A172 (cell line): ENCODE measurements at regions not wholly inside any gene's neighbourhood (a gene's known extent, or its start where the extent isn't known, plus 50 kb on each side); places are given as distances from the start of the nearest gene placed in this dataset.
"Not testable (repeated sequence)": the region's sequence is repeated elsewhere in the genome, so short reads cannot be mapped to it uniquely, and the experiment has no call there.

Source experiments
- DNase-seq: peaks from one replicate; pipeline ENCODE4 v3.0.0-alpha.2; 2015; ENCODE audit warnings: low spot score

DNA sequence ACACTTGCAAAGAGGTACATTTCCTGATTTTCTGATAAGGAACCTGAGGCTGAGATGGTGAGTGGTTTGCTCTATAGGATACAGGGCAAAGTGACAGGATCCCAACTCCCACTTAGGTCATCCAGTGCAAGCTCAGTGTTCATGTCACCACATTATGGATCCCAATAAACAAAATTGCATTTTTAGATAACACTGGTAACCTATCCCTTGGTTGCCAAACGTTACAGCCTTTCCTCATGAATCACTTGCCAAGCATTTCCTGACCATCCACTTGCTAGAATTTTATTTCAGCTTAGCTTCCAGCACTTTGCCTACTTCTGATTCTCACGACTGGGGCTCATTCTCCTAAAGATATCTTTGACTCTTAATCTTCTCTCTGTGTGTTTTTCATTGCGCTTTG lies 131.4 kb upstream of the ODAD2 start:
- DNase-seq, result peak; percentile 94

DNA sequence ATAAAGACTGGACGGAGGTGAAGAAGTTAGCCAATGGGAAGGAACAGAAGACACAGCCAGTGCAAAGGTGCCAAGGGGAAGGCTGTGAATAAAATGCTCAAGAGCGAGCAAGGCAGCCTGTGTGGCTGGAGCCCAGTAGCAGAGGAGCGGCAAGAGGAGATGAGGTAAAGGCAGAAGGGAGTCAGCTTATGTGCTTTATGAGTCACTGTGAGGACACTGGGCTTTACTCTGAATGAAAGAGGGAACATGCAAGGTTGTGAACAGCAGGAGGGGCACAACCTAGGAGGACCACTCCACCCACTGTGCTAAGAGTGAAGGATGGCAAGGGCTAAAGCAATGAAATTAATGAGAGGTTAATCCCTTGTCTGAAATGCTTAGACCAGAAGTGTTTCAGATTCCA lies 129.0 kb upstream of the ODAD2 start:
- no peak for DNase-seq

DNA sequence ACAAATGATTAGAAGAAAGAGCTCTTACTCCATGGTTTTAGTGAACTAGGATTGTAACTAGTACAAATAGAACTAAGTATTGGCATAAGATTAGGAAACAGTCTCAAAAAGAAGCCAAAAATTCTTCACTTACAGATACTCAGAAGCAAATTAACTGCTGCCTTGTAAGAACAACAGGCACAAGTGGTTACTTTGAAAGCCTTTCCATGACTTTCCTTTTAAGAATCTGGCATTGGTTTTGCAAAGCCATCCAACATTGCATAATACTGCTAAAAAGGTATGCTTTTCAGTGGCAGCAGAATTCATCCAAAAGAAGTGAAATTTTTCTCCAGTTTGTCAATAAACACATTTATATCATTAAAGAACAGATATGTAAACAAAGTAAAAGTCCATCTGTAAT lies 126.8 kb upstream of the ODAD2 start:
- DNase-seq, result peak; percentile 64

DNA sequence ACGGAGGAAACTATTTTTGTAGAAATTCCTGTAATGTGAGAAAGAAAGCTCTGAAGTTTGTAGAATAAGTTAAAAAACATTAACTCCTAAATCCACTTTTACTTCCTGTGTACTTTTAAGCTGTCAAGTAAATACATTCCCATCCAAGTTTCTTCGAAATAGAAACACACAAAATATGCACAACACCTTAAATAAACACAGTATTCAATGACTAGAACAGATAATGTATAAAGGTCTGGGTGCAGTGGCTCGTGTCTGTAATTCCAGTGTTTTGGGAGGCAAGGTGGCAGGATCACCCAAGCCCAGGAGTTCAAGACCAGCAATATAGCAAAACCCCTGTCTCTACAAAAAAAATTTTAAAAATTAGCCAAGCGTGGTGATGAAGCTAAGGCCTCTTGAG lies 121.9 kb upstream of the ODAD2 start:
- DNase-seq, result no peak

DNA sequence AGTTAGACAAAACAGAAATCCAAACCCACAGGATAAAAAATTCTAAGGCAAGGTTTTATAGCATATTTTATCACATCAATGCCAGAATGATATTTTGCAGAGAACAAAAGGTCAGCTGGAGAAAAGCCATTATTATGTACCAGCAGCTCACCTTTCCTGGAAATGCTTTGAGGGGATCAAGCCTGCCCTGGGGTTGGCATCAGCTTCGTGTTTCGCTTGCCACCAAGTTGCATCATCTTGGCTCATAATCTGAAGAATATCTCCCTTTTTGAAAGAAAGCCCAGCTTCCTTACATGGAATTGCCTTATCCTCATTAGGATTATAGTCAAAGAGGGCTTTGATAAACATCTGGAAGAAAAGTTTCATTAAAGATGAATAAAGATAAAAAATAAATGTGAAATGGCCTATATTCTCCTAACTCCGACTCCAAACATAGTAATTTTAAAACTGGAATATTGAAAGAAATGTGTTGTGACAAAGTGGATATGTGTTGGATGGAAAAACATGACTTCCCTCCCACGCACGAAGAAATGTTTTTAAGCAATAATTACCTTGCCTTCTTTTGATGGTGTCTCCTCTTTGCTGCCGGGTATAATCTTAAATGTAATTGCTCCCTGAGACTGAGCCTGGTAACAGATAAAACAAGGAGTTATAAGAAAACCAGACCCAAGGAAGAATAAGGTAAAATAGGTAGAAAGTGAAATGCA lies 121.3 kb upstream of the ODAD2 start:
- DNase-seq, result peak; percentile 59

DNA sequence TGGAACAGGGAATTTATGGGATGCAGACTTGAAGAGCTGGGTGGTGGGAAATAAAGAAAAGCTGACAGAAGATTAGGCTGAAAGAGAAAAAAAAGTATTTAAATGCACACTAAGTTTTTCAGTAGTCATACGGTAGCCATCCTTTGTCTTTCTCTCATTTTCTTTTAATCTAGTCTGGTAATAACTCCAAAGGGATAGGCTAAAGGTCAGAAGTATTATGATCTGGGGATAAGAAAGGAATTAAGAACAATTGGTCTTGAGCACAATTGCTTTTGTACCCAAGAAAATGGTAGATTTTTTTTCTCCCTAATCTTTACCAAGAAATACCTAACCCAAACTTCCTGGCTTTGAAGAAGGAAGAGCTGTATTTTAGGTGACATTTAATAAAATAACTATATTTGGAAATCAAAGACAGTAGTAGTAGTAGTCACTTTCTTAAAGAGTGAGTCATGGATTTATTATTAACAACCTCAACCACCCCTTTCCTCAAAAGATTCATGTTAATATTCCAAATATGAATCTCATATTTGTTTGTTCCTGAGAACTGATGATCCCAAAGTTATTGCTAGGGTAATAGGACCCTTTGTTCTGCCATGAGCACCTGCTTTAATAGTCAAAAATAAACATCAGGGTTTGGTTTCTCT lies 120.2 kb upstream of the ODAD2 start:
- DNase-seq, result no peak

DNA sequence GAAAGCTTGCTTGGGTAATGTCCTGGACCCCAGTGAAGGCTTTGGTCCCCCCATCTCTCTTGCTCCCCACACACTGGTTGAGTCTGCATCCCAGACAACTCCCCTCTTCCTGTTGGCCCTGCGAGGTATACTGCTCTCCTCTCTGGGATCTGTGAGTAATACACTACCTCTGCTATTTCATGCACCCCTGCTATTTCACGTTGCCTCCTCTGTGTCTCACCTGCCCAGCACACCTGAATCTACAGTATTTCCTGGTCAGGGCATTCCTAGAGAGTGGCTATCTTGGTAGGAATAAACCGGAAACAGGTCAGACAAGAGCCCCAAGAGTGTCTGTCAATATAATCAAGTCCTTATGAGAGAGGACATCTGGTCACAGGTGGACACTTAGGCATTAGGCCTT lies 114.3 kb upstream of the ODAD2 start:
- no peak for DNase-seq

DNA sequence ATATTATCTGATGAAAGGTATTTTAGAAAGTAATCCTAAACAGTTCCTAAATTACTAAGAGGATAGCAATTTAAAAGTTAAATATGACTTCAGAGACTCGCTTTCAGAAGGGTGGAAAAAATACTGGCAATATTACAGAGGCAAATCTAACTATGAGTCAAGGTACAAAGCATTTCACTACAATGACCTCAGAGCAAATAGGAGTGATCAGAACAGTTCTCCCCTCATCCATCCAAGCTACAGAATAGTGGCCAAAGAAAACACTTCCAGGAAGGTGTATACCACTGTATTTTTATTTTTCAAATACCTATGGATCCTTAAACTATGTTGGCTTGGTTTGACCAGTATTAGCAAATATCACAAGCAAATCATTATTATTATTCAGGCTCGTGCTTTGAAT lies 112.8 kb upstream of the ODAD2 start:
- peak; percentile 74 for DNase-seq

DNA sequence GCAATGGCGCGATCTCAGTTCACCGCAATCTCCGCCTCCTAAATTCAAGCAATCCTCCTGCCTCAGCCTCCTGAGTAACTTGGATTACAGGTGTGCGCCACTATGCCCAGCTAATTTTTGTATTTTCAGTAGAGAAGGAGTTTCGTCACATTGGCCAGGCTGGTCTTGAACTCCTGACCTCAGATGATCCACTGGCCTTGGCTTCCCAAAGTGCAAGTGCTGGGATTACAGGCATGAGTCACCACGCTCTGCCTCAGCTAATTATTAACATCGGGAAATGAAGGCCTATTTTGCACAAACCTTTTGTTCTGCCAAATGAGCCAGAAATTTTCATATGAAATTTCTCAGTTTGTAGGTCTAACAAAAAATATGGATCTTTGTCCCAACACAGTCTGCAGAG lies 106.7 kb upstream of the ODAD2 start:
- no peak for DNase-seq

DNA sequence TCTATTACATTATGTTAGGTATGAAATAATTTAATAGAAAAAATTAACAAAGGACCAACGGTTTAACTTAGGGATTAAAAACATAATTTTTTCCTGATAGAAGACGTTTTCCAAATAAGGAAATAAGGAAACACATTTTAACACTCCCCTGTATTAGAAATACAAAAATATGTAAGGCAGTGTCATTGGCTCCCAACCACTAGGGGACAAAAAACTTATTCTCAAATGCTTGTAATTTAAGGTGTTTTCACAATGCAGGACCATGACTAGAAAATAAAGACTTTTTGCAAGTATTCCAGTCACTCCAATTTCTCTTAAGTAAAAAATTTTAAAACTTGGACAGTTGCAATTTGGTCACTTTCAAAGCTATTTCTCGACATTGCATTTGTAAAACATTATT lies 98.8 kb upstream of the ODAD2 start:
- no peak for DNase-seq

DNA sequence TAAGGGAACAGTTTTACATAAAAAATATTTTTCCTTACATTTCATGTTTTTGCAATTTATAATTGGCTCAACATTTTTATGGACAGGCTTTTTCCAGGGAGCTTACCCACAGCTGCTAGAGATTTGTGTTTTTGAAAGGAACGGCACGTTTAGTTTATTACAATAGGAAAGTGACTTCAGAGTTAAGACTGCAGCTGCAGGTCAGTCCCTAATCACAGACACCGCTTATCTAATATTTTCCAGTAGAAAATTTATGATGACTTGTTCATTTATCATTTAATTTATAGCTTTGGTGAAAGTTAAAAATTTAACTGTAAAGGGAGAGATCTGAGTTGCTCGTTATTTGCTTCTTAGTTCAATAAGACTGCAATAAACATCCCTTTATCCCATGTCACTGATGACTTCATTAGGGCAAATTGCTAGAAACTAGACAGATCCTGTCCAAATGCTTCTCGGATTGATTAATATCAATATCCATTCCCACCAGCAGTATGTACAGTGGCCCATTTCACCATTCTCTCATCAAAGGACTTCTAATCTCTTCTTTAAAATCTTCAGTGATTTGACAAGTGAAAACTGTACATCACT lies 97.0 kb upstream of the ODAD2 start:
- peak; percentile 55 for DNase-seq

DNA sequence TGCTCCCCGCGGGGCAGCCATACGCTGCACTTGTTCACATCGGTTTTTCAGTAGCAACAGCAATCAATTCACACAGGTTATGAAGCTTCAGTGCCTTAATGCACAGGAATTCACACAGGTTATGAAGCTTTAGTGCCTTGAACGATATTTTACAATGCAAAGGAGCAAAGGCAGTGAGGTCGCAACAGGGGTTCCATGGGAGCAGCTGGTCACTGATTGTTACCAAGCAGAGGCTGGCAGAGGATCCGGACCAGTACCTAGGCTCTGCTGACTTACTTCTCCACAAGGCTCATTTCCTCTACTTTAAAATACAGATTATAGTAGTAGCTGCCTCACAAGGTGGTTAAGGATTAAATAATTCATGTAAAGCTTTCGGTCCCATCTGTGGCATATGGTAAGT lies 95.2 kb upstream of the ODAD2 start:
- no peak for DNase-seq

DNA sequence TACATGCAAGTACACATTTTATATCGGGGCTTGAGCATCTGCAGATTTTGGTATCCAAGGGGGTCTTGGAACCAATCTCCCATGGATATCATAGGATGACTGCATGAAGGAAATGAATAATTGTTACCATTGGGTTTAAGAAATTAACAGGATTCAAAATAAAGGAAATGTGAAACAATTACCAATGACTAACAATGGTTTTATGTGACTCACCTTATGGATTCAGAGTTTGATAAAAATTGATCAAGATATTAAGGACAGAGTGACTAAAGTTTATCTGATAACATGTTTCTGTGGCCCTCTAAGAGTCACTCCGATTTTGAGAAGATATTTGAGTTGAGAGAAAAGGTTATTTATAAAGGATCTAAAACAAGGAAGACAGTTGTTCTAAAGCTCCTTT lies 93.0 kb upstream of the ODAD2 start:
- no peak for DNase-seq

DNA sequence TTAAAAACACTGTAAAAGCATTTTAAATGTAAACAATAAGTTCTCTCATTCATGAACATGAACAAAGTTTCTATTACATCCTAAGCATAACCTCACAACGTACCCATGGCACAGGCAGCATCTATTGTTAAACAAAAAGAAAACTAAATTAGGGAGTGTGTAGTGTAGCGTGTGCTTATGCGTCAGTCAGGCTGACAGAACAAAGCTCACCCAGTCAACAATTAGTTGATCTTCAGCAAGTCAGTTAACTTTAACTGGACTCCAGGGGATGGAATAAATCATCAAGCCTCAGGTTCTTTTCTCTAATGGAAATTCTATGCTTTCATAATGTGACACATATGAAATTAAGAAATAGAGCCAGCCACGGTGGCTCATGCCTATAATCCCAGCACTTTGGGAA lies 91.6 kb upstream of the ODAD2 start:
- peak; percentile 54 for DNase-seq

DNA sequence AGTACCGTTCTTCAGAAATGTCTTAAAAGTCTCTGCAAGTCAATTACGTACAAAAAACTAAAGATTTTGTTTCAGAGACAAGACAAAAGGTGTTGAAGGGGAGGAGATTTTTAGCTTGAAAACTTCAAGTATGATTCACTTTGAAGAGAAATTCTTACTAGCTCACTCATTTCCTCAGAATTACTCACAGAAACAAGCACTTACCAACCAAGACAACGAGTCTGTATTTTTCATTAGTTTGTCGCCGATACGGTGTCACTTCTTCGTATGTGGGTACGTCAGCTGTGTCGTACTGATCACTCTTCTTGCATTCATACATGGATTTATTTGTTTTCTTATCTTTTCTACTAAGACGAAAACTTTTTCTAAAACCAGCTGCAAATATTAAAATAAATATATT lies 90.6 kb upstream of the ODAD2 start:
- DNase-seq, result peak; percentile 93

DNA sequence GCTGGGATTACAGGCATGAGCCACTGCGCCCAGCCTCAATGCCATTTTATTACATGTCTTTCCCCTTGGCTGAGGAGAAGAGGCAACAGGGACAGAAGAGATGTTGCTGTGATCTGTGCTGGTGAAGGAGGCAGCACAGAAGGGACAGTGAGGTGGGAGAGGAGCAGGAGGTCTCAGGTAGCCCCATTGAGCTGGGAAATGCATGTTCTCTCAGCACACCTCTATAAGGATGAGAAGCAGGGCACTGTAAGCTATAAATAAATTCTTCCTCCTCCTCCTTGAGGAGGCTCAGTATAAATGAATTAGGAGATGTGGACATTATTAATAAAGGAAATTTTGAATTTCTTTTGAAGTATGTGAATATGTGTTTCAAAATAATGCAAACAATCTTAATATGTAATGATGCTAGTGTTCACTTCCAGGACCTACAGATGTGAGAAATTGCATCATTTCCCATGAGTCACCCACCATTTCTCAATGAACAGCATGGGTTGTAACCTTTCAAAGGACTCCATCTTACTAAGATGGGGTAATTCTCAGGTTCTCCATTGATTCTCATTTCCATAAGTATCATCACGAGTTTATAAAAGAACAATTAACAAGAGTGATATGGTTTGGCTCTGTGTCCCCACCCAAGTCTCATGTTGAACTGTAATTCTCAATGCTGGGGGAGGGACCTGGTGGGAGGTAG lies 88.9 kb upstream of the ODAD2 start:
- DNase-seq, result peak; percentile 84

DNA sequence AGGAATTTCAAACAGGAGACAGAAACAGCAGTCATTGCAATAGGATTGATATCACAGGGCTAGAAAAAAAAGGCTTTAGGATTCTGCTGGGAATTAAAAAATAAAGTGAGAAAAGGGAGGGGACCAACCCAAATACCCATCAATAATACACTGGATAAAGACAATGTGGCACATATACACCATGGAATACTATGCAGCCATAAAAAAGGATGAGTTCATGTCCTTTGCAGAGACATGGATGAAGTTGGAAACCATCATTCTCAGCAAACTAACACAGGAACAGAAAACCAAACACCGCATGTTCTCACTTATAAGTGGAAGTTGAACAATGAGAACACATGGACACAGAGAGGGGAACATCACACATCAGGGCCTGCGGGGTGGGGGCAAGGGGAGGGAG lies 86.9 kb upstream of the ODAD2 start:
- DNase-seq, result not testable (repeated sequence)

DNA sequence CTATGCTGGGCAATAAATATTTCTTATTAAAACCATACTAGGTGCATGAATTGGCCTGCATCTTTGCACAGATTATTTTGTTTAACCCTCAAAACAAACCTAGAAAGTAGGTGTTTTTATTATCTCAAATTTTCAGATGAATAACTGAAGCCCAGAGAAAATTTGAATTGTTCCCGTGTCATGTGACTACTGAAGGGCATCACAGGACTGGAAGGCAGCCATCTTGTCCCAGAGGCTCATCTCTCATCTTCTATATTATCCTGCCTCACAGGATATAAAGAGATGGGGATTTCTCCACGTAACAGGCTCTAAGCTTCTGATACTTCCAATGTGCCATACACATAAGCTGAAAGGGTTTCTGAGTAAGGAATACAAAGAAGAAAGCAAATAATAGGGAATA lies 84.0 kb upstream of the ODAD2 start:
- no peak for DNase-seq

DNA sequence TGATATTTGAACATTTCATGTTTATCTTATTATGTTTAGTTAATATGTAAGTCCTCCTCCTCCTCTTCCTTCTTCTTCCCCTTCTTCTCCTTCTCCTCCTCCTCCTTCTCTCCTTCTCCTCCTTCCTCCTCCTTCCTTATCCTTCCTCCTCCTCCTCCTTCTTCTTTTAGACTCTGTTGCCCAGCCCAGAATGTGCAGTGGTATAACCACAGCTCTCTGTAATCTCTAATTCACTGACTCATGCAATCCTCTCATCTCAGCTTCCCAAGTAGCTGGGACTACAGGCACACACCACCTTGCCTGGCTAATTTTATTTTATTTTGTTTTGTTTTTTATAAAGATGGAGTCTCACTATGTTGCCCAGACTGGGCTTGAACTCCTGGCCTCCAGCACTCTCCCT lies 83.4 kb upstream of the ODAD2 start:
- DNase-seq, result peak; percentile 65

DNA sequence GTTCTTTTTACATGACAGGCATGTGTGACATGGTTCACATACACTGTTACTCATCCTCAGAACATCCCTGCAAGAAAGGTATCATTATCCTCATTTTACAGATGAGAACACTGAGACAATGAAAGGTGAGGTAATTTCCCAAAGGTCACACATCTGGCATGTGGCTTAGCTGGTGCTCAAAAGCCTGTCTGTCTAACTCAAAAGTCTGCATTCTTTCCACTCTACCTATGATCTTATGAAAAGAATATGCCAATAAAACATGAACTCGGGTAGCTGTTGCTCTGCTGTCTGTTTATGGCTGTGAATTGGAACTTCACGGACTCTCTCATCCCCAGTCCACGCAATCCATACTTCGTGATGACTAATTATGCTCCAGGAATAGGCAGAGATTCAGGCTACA lies 79.0 kb upstream of the ODAD2 start:
- peak; percentile 86 for DNase-seq

DNA sequence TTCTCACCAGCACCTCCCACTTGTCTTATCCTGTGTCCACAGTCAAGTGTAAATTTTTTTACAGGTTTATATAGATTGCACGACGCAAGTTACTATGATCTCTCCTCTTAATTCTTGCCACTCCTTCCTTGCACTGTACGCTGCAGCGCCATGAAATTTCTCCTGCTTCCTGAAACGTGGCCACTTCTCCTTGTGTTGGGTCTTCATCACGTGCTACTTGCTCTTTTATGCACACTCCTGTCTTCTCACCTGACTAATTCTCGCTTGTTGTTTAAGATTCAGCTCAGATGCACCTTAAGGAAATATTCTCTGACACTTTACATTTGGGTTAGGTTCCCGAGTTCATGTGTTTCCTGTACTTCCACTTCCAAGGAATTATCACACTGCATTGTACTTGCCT lies 76.5 kb upstream of the ODAD2 start:
- no peak for DNase-seq

DNA sequence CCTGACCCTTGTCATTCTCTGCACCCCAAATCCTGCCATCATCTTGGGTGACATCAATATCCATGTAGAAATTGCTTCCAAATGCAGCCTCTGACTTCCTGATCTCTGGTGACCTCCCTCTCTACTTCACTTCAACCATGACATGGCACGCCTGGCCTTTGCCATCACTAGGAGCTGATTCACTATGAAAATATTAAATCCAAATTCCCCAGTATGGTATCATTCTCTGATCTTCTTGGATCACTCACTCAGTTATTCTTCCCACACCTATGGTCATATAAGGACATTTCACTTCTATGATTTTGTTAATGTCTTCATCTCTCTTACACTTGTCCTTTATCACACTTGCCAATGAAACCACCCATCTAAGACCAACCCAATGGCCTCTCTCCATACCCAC lies 73.7 kb upstream of the ODAD2 start:
- DNase-seq, result peak; percentile 84

DNA sequence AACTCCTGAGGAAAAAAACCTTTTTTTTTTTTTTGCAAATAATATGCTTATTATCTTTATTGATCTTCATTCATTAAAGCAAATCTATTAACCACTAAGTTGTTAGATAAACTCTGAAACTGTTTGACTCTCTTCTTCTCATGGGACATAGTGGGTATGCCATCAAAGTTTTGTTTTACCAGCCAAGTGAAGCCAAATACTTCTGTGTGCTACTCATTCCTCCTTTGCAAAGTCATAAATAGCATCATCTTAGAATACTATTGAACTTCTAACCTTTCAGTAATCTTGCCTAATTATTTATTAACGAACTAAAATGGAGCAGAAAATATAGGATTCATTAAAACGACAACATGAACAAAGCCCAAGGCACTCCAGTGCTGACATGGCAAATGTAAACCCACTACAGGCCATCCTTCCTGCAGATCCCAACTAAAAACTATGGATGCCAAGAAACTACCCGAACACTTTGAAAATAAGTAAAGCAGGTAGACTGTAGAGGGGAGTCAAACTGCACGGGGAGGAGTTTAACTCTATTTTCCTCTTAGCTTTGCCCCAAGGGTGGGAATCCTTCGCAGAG lies 61.2 kb upstream of the ODAD2 start:
- DNase-seq, result no peak
